Osteoblast (primary cell): ENCODE measurements at regions not wholly inside any gene's neighbourhood (a gene's known extent, or its start where the extent isn't known, plus 50 kb on each side); places are given as distances from the start of the nearest gene placed in this dataset.

Experiments
- DNase-seq: peaks from one replicate; pipeline ENCODE4 v3.0.0; 2011; ENCODE audit warnings: low spot score, mixed read lengths; ENCODE audit not compliant: insufficient read length; ENCODE audit errors: missing footprints
- H2AFZ ChIP-seq: 2 replicates; pipeline ENCODE4 v1.6.0; 2011; ENCODE audit warnings: mild to moderate bottlenecking, low read length
- H3K27ac ChIP-seq: 2 replicates; pipeline ENCODE4 v1.5.1; 2011; ENCODE audit warnings: mild to moderate bottlenecking, low read depth, low read length, moderate library complexity
- H3K27me3 ChIP-seq: 2 replicates; pipeline ENCODE4 v1.6.0; 2012; ENCODE audit warnings: mild to moderate bottlenecking, control low read depth, inconsistent platforms, low read length, moderate library complexity; ENCODE audit not compliant: insufficient read depth
- H3K36me3 ChIP-seq: 2 replicates; pipeline ENCODE4 v1.5.1; 2011; ENCODE audit warnings: mild to moderate bottlenecking, low read length, control low read depth, moderate library complexity; ENCODE audit not compliant: insufficient read depth
- H3K4me1 ChIP-seq: 2 replicates; pipeline ENCODE4 v1.5.1; 2011; ENCODE audit warnings: mild to moderate bottlenecking, low read length, control low read depth, moderate library complexity; ENCODE audit not compliant: insufficient read depth
- H3K4me2 ChIP-seq: 2 replicates; pipeline ENCODE4 v1.6.0; 2011; ENCODE audit warnings: mild to moderate bottlenecking, low read length; ENCODE audit not compliant: insufficient read depth
- H3K4me3 ChIP-seq: fragments of 200-600 bp; sonication (generic); 3 replicates; pipeline ENCODE4 v1.5.1; 2012; ENCODE audit warnings: mild to moderate bottlenecking, low read length, inconsistent platforms; ENCODE audit not compliant: insufficient read depth
- H3K79me2 ChIP-seq: 2 replicates; pipeline ENCODE4 v1.6.0; 2012; ENCODE audit warnings: mild to moderate bottlenecking, low read length, control low read depth, inconsistent platforms; ENCODE audit not compliant: insufficient read depth
- H3K9me3 ChIP-seq: 2 replicates; pipeline ENCODE4 v1.5.1; 2011; ENCODE audit warnings: low read depth, low read length, control low read depth
- H4K20me1 ChIP-seq: 2 replicates; pipeline ENCODE4 v1.6.0; 2012; ENCODE audit warnings: mild to moderate bottlenecking, low read length, control low read depth; ENCODE audit not compliant: insufficient read depth
- CTCF ChIP-seq: IDR thresholded peaks from 2 replicates; pipeline ENCODE4 v1.5.1; 2011; ENCODE audit warnings: mild to moderate bottlenecking, low read depth, low read length, moderate library complexity; ENCODE audit errors: extremely low read depth

- H3K9me3 ChIP-seq: no peaks in the 10 kb centered on the region
- H3K27me3 ChIP-seq: no peaks in the 10 kb centered on the region
- H3K36me3 ChIP-seq: no peaks in the 10 kb centered on the region
- no peak overlapping the region for H3K4me3 ChIP-seq
- no peak for DNase-seq
- no peaks in the 10 kb centered on the region for H4K20me1 ChIP-seq
- no peaks in the 10 kb centered on the region for H3K79me2 ChIP-seq
- no peaks in the 10 kb centered on the region for H3K4me1 ChIP-seq
- TF ChIP-seq CTCF: no peak
- no peak overlapping the region for H2AFZ ChIP-seq
- H3K4me2 ChIP-seq: no peak overlapping the region
- H3K27ac ChIP-seq: no peak overlapping the region
Observed at GRCh38 chr15:95647531-95648277, 682.8 kb upstream of the NR2F2 start.

GRCh38 chr15:95653361-95653805 is 677.1 kb upstream of the NR2F2 start:
- Histone ChIP-seq H3K27me3 (no peaks in the 10 kb centered on the region), H3K4me1 (no peaks in the 10 kb centered on the region), H3K9me3 (no peaks in the 10 kb centered on the region), H3K79me2 (no peaks in the 10 kb centered on the region), H3K4me3 (no peak overlapping the region), H3K36me3 (no peaks in the 10 kb centered on the region), H2AFZ (no peak overlapping the region), H4K20me1 (no peaks in the 10 kb centered on the region), H3K4me2 (no peak overlapping the region), H3K27ac (no peak overlapping the region)
- TF ChIP-seq CTCF: no peak
- no peak for DNase-seq

GRCh38 chr15:95655089-95655607 is 675.4 kb upstream of the NR2F2 start:
- H3K27me3 ChIP-seq: no peaks in the 10 kb centered on the region
- H3K4me2 ChIP-seq: no peak overlapping the region
- DNase-seq: no peak
- H3K4me1 ChIP-seq: no peaks in the 10 kb centered on the region
- no peaks in the 10 kb centered on the region for H3K36me3 ChIP-seq
- no peak overlapping the region for H2AFZ ChIP-seq
- H3K9me3 ChIP-seq: no peaks in the 10 kb centered on the region
- no peak overlapping the region for H3K27ac ChIP-seq
- H4K20me1 ChIP-seq: no peaks in the 10 kb centered on the region
- no peak for TF ChIP-seq CTCF
- no peak overlapping the region for H3K4me3 ChIP-seq
- no peaks in the 10 kb centered on the region for H3K79me2 ChIP-seq

- no peak for TF ChIP-seq CTCF
- H3K36me3 ChIP-seq: no peaks in the 10 kb centered on the region
- no peak overlapping the region for H3K27ac ChIP-seq
- no peaks in the 10 kb centered on the region for H3K79me2 ChIP-seq
- H3K4me1 ChIP-seq: no peaks in the 10 kb centered on the region
- DNase-seq: no peak
- H2AFZ ChIP-seq: no peak overlapping the region
- H3K9me3 ChIP-seq: no peaks in the 10 kb centered on the region
- H3K4me3 ChIP-seq: no peak overlapping the region
- H3K27me3 ChIP-seq: no peaks in the 10 kb centered on the region
- no peak overlapping the region for H3K4me2 ChIP-seq
- H4K20me1 ChIP-seq: no peaks in the 10 kb centered on the region
Observed at GRCh38 chr15:95656595-95656994, 673.9 kb upstream of the NR2F2 start.
